Effector memory CD8-positive, alpha-beta T cell (primary cell): ENCODE measurements at regions not wholly inside any gene's neighbourhood (a gene's known extent, or its start where the extent isn't known, plus 50 kb on each side); places are given as distances from the start of the nearest gene placed in this dataset.

Experiments used
- ATAC-seq: fragments of 150-1000 bp; cut with Tn5 transposase; replicated peaks from 2 replicates; pipeline ENCODE4 v1.10.0; 2021; ENCODE audit warnings: mild to moderate bottlenecking, moderate library complexity
- DNase-seq, 3 experiments: peaks; one replicate each; pipeline ENCODE4 v3.0.0; 2021
- H3K27ac Mint-ChIP-seq, 2 donors: one replicate each; pipeline ENCODE4 v1.8.0; 2022; ENCODE audit warnings: mild to moderate bottlenecking in 2 of 2, mixed read lengths in 2 of 2, moderate library complexity in 2 of 2
- H3K27me3 Mint-ChIP-seq, 2 donors: one replicate each; pipeline ENCODE4 v1.8.0; 2022; ENCODE audit warnings: mixed read lengths in 2 of 2
- H3K36me3 Mint-ChIP-seq: one replicate; pipeline ENCODE4 v1.8.0; 2022; ENCODE audit warnings: mild to moderate bottlenecking, moderate library complexity, mixed read lengths; ENCODE audit not compliant: insufficient read depth
- H3K4me1 Mint-ChIP-seq, 2 donors: one replicate each; pipeline ENCODE4 v1.8.0; 2022; ENCODE audit warnings: low read depth in 2 of 2, mixed read lengths in 2 of 2
- H3K4me3 Mint-ChIP-seq, 2 donors: one replicate each; pipeline ENCODE4 v1.8.0; 2022; ENCODE audit warnings: mild to moderate bottlenecking in 2 of 2, mixed read lengths in 2 of 2, moderate library complexity in 2 of 2
- H3K9me3 Mint-ChIP-seq, 2 donors: one replicate each; pipeline ENCODE4 v1.8.0; 2022; ENCODE audit warnings: mixed read lengths in 2 of 2

DNA sequence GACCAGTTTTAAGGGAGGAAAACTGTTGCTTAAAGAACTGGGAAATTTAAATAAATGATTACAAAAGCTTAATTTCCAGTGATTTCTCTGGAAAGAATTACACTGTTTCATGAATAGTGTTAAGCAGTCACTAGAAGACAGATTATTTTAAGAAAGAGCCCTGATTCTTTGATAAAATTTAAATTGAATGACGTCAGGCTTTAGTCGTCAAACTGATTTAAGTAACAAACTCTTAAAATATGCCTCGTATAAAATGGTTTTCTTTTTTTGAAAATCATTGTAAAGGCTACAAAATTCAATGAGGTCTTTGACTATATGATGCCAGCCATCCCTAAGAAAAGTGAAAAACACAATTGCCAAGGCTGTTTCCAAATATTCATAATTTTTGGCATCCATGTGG, 465.0 kb downstream of the NR4A2 start:
- no peak overlapping the region for H3K27ac Mint-ChIP-seq
- no peak overlapping the region for H3K4me3 Mint-ChIP-seq
- H3K36me3 Mint-ChIP-seq: no peaks in the 10 kb centered on the region
- H3K9me3 Mint-ChIP-seq: peaks cover 0 to 2% of the 10 kb centered on the region in 2 donors
- no peaks in the 10 kb centered on the region for H3K27me3 Mint-ChIP-seq
- ATAC-seq (no peak), DNase-seq (no peak)
- H3K4me1 Mint-ChIP-seq: no peaks in the 10 kb centered on the region

DNA sequence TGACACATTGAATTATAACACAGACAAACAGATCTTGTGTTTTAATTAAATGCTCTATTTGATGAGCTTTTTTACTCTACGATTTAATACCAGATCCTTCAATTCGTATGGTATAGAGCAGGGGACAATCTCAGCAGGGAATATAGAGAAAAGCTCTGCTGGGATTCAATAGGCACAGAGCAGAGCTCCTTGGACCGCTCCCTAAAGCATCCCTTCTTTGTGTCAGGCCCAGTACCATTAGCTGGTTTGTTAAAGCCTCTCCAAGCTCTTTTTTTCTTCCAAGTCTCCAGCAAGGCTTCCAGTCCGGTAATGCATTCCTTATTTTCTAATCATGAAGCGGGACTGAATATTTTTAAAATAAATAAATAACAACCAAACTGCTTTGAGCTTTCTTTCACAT, 466.0 kb downstream of the NR4A2 start:
- Mint-ChIP-seq H3K27me3 (no peaks in the 10 kb centered on the region), H3K27ac (no peak overlapping the region), H3K9me3 (no peaks in the 10 kb centered on the region), H3K4me3 (no peak overlapping the region), H3K36me3 (no peaks in the 10 kb centered on the region), H3K4me1 (no peaks in the 10 kb centered on the region)
- no peak for ATAC-seq
- DNase-seq: no peak

GRCh38 chr2:155852156-155852555, 480.4 kb downstream of the NR4A2 start:
- Mint-ChIP-seq H3K36me3 (no peaks in the 10 kb centered on the region), H3K4me1 (no peaks in the 10 kb centered on the region), H3K4me3 (no peak overlapping the region), H3K9me3 (no peaks in the 10 kb centered on the region), H3K27me3 (no peaks in the 10 kb centered on the region), H3K27ac (no peak overlapping the region)
- DNase-seq: no peak
- ATAC-seq: no peak

- no peak overlapping the region for H3K4me3 Mint-ChIP-seq
- no peak for ATAC-seq
- H3K4me1 Mint-ChIP-seq: no peaks in the 10 kb centered on the region
- H3K36me3 Mint-ChIP-seq: no peaks in the 10 kb centered on the region
- no peak overlapping the region for H3K27ac Mint-ChIP-seq
- peaks cover 0 to 2% of the 10 kb centered on the region in 2 donors for H3K9me3 Mint-ChIP-seq
- H3K27me3 Mint-ChIP-seq: no peaks in the 10 kb centered on the region
- DNase-seq: no peak
Measured at GRCh38 chr2:155846259-155846658, 486.3 kb downstream of the NR4A2 start.

GRCh38 chr2:155844461-155844860, 488.1 kb downstream of the NR4A2 start:
- no peaks in the 10 kb centered on the region for H3K4me1 Mint-ChIP-seq
- ATAC-seq: no peak
- peaks cover 0 to 2% of the 10 kb centered on the region in 2 donors for H3K9me3 Mint-ChIP-seq
- DNase-seq: no peak
- H3K4me3 Mint-ChIP-seq: no peak overlapping the region
- no peak overlapping the region for H3K27ac Mint-ChIP-seq
- H3K36me3 Mint-ChIP-seq: no peaks in the 10 kb centered on the region
- H3K27me3 Mint-ChIP-seq: no peaks in the 10 kb centered on the region

DNA sequence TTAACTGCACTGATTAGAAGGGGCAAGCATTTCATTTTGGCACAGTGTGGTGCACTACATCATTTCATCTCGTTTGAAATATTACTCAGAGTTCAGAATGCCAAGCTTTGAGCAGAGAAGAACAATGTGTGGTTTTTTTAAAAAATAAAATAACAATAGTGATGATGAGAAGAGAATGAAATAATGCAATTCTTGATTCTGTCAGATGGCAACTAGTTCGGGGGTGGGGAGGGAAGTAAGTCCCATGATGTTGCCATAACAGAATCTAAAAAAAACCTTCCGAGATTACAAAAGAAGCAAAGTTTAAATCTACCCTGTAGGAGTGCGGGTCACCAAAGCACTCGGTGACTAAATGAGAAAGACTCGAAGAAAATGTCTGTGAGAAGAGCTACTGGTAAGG, 490.4 kb downstream of the NR4A2 start:
- ATAC-seq: no peak
- no peaks in the 10 kb centered on the region for H3K36me3 Mint-ChIP-seq

DNA sequence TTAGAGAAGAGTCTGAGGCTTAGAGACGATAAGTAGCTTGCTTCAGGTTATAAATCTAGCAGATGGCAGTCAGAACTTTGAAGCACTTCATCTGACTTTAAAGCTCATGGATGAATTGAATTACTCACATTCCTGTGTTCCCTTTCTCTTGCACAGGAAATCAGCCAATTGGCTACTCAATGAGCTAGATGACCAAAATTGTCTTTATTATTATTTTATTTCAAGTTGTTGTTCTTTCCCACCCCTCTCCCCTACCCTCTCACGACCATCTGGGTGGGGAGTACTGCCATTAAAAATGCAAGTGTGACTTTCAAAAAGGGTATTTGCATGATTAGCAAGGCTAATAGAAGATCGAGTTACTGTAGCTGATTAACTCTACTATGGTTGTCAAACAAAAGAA, 491.1 kb downstream of the NR4A2 start:
- ATAC-seq (no peak), DNase-seq (no peak)
- H3K4me1 Mint-ChIP-seq: no peaks in the 10 kb centered on the region
- H3K27ac Mint-ChIP-seq: no peak overlapping the region
- H3K9me3 Mint-ChIP-seq: peaks cover 0 to 4% of the 10 kb centered on the region in 2 donors
- H3K27me3 Mint-ChIP-seq: no peaks in the 10 kb centered on the region
- no peaks in the 10 kb centered on the region for H3K36me3 Mint-ChIP-seq
- no peak overlapping the region for H3K4me3 Mint-ChIP-seq

More for the DNA sequence above, 490.4 kb downstream of the NR4A2 start:
- Mint-ChIP-seq H3K9me3 (peaks cover 0 to 4% of the 10 kb centered on the region in 2 donors), H3K27me3 (no peaks in the 10 kb centered on the region), H3K4me1 (no peaks in the 10 kb centered on the region), H3K27ac (no peak overlapping the region), H3K4me3 (no peak overlapping the region)
- no peak for DNase-seq

DNA sequence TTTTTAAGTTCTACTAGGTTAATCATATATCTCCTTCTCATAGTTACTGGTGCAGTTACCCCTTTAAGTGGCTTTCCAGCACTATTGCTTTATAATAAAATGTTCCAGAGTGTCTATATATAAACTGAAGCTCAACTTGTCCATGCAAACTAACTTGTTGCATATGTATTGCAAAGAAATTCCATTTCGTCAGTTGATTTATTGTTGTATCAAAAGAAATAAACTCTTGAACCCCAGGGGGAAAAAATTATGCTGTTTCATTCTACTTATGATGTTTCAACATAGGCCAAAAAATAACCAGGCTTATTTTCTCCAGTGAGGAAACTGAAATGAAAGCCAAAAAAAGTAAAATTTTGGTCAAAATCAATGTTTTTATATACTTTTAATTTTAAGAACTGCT, 491.9 kb downstream of the NR4A2 start:
- Mint-ChIP-seq H3K4me1 (no peaks in the 10 kb centered on the region), H3K4me3 (no peak overlapping the region), H3K27ac (no peak overlapping the region), H3K36me3 (no peaks in the 10 kb centered on the region), H3K9me3 (peaks cover 0 to 4% of the 10 kb centered on the region in 2 donors), H3K27me3 (no peaks in the 10 kb centered on the region)
- ATAC-seq (no peak), DNase-seq (no peak)

DNA sequence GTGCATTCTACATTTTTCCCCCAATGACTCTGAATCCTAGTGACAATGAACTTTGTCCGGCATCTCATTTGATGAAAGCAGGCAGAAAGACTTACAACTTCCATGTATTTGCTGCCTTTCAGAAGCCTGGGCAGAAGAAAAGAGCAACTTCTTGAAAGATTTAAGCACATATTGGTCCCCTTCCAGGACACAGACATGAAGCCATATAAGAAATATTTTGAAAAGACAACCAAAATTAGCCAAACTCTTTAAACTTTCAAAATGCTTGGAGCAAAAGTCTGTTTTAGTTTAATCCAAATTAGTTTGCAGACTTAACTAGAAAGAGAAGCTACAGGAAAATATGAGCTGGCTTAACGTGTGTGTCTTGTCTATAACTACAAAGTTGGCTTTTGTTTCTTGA, 492.5 kb downstream of the NR4A2 start:
- H3K36me3 Mint-ChIP-seq: no peaks in the 10 kb centered on the region
- H3K27ac Mint-ChIP-seq: no peak overlapping the region
- H3K9me3 Mint-ChIP-seq: peaks cover 0 to 4% of the 10 kb centered on the region in 2 donors
- ATAC-seq (no peak), DNase-seq (no peak)
- no peak overlapping the region for H3K4me3 Mint-ChIP-seq
- no peaks in the 10 kb centered on the region for H3K4me1 Mint-ChIP-seq
- H3K27me3 Mint-ChIP-seq: no peaks in the 10 kb centered on the region

DNA sequence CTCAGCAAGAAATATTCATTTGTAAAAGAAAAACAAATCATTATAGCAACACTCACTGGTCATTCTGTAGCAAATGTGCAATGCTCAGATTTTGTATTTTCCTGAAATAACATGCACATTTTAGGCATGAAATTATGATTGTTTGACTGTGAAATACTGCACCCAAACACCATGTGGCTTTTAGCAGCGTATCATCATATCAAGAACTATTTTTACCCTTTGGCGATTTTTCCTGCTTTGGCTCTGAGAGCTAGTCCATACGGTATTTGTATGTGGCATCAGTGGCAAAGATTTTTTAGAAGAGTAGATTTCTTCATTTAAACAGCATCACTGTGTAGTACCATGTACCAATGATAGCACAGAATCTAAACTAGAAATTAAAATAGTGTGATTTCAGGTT, 493.1 kb downstream of the NR4A2 start:
- Mint-ChIP-seq H3K27me3 (no peaks in the 10 kb centered on the region), H3K4me3 (no peak overlapping the region), H3K9me3 (peaks cover 0 to 4% of the 10 kb centered on the region in 2 donors), H3K36me3 (no peaks in the 10 kb centered on the region), H3K4me1 (no peaks in the 10 kb centered on the region), H3K27ac (no peak overlapping the region)
- ATAC-seq (no peak), DNase-seq (no peak)

DNA sequence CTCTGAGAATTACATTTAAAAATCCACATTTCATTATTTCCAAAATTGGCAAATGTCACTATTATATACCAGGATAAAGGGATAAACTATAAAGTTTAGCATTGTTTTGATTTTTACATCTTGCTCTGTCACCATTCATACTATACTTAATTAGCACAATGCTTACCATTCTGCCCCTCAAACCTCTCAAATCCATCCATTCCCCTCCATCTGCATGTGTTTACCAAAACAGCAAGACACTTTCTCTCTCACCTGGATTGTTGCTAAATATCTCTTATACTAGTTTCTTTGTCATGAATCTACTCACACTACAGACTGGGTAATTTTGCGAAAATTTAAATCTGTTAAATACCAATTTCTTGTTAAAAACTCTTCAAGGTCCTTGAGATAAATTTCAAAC, 496.1 kb downstream of the NR4A2 start:
- peaks cover 0 to 2% of the 10 kb centered on the region in 2 donors for H3K9me3 Mint-ChIP-seq
- H3K27ac Mint-ChIP-seq: no peak overlapping the region
- ATAC-seq (no peak), DNase-seq (no peak)
- H3K4me3 Mint-ChIP-seq: no peak overlapping the region
- H3K36me3 Mint-ChIP-seq: no peaks in the 10 kb centered on the region
- H3K4me1 Mint-ChIP-seq: no peaks in the 10 kb centered on the region
- no peaks in the 10 kb centered on the region for H3K27me3 Mint-ChIP-seq

GRCh38 chr2:155830817-155831579, 501.5 kb downstream of the NR4A2 start:
- Mint-ChIP-seq H3K4me3 (no peak overlapping the region), H3K4me1 (no peaks in the 10 kb centered on the region), H3K36me3 (no peaks in the 10 kb centered on the region), H3K27ac (no peak overlapping the region), H3K27me3 (no peaks in the 10 kb centered on the region), H3K9me3 (peaks cover 0 to 5% of the 10 kb centered on the region in 2 donors)
- ATAC-seq (no peak), DNase-seq (no peak)

GRCh38 chr2:155830351-155830750, 502.2 kb downstream of the NR4A2 start:
- Mint-ChIP-seq H3K4me3 (no peak overlapping the region), H3K36me3 (no peaks in the 10 kb centered on the region), H3K4me1 (no peaks in the 10 kb centered on the region), H3K27me3 (no peaks in the 10 kb centered on the region), H3K27ac (no peak overlapping the region), H3K9me3 (peaks cover 0 to 5% of the 10 kb centered on the region in 2 donors)
- no peak for DNase-seq
- no peak for ATAC-seq

DNA sequence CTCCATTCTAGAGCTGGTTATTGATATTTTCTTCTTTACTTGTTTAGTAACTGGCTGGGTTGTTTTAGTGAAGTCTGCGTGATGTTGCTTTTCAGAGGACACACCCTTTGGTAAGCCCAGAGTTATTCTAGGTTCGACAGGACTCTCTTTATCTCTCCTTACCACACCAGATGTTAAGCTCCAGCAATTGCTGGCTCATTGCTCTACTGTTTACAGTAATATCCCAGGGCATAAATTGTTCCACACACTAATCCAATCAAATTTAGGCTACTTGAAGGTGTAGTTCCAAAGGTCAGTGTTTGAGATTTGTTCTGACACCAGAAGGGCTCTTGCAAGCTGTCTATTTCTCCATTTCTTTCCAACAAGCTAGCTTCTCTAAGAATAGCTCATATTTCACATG, 506.6 kb downstream of the NR4A2 start:
- H3K4me1 Mint-ChIP-seq: no peaks in the 10 kb centered on the region
- ATAC-seq: no peak

More for the DNA sequence above, 506.6 kb downstream of the NR4A2 start:
- Mint-ChIP-seq H3K9me3 (peaks cover 0 to 7% of the 10 kb centered on the region in 2 donors), H3K27ac (no peak overlapping the region), H3K4me3 (no peak overlapping the region), H3K36me3 (no peaks in the 10 kb centered on the region), H3K27me3 (no peaks in the 10 kb centered on the region)
- no peak for DNase-seq
